ENCODE measurements at regions not wholly inside any gene's neighbourhood (a gene's known extent, or its start where the extent isn't known, plus 50 kb on each side); places are given as distances from the start of the nearest gene placed in this dataset.

DNA sequence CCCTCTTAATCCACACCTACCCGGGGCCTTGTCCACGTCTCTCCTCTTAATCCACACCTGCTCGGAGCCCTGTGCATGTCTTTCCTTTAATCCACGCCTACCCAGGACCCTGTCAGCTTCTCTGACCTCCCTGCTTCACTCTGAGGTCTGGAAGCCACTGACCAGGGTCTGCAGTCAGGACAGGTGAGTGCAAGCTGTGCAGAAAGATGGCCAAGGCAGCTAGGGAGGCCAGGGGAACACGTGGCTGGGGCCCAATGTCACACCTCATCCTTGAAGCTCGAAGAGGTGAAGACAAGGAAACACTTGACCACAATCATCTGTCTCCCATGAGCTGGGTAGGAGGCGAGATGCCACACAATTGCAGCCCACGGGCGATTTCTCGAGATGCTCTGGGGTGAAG, 1516.9 kb downstream of the BRD1 start:
- 61 to 68% (median 64%) methylated on average over 7 to 10 of the region's 10 CpGs for WGBS, 4 donors
- H3K9me3 ChIP-seq (replicated peaks in 1 of 3): no peaks in the 10 kb centered on the region
- peak in 1 of 7 donors; percentile 30 for DNase-seq

DNA sequence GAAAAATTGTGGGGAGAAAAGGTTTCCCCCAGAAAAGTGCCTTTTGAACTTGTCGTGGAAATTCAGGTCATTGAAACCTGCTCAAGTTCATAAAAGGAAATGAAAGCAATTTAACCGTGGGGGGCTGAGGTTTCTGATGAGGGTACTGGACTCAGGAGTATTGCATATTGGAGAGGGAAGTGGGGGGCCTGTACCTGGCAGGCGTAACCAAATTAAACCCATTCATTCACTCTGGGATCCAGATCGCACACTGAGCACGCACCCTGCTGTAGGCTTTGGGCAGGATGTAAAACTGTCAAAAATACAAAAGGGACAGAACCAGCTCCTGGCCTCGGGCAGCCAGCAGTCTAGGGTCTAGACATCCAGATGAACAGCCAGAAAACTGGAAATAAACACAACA, 1517.4 kb downstream of the BRD1 start:
- H3K27me3 ChIP-seq: no peaks in the 10 kb centered on the region
- WGBS, 4 donors: 50 to 65% (median 64%) methylated on average over 6 of the region's 6 CpGs
- H3K9me3 ChIP-seq (replicated peaks in 1 of 3): no peaks in the 10 kb centered on the region
- H3K4me1 ChIP-seq (replicated peaks in 1 of 2): no peaks in the 10 kb centered on the region
- H3K4me3 ChIP-seq: no peak overlapping the region
- no peak for DNase-seq
- no peaks in the 10 kb centered on the region for H3K36me3 ChIP-seq (replicated peaks in 1 of 2)
- no peak overlapping the region for H3K27ac ChIP-seq
- intact Hi-C loops (cut with DNase I): no loop called here
- TF ChIP-seq POLR2A (IDR thresholded peaks at IDR 0.05): no peak
- TF ChIP-seq, protein P1, sequence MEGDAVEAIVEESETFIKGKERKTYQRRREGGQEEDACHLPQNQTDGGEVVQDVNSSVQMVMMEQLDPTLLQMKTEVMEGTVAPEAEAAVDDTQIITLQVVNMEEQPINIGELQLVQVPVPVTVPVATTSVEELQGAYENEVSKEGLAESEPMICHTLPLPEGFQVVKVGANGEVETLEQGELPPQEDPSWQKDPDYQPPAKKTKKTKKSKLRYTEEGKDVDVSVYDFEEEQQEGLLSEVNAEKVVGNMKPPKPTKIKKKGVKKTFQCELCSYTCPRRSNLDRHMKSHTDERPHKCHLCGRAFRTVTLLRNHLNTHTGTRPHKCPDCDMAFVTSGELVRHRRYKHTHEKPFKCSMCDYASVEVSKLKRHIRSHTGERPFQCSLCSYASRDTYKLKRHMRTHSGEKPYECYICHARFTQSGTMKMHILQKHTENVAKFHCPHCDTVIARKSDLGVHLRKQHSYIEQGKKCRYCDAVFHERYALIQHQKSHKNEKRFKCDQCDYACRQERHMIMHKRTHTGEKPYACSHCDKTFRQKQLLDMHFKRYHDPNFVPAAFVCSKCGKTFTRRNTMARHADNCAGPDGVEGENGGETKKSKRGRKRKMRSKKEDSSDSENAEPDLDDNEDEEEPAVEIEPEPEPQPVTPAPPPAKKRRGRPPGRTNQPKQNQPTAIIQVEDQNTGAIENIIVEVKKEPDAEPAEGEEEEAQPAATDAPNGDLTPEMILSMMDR (IDR thresholded peaks at IDR 0.05): no peak

More for the DNA sequence above, 1516.9 kb downstream of the BRD1 start:
- no peaks in the 10 kb centered on the region for H3K27me3 ChIP-seq
- H3K4me3 ChIP-seq: no peak overlapping the region
- H3K27ac ChIP-seq: no peak overlapping the region
- intact Hi-C loops (cut with DNase I): no loop called here
- H3K4me1 ChIP-seq (replicated peaks in 1 of 2): no peaks in the 10 kb centered on the region
- H3K36me3 ChIP-seq (replicated peaks in 1 of 2): no peaks in the 10 kb centered on the region
- TF ChIP-seq, protein P1 (IDR thresholded peaks at IDR 0.05): no peak

DNA sequence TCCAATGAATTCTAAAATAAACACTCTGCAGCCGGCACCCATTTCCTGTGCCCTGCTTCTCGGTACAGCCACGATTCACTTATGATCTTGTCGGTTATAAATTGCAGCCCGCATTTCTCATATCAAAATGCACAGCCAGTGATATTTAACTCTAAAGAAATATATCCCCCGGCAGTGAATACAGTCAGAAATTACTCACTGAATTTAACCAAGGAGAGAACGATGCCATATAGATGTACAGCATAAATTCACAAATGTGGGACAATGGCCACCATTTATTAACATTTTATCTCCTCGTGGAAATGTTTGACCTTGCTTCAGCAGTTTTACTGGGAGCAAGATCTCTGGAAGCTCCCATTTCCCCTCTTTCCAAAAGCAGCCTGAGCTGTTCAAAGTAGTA, 1517.8 kb downstream of the BRD1 start:
- TF ChIP-seq, protein P1 (IDR thresholded peaks at IDR 0.05): no peak
- TF ChIP-seq POLR2A (IDR thresholded peaks at IDR 0.05): no peak
- intact Hi-C loops (cut with DNase I): no loop called here
- no peak for DNase-seq
- H3K4me1 ChIP-seq (replicated peaks in 1 of 2): no peaks in the 10 kb centered on the region
- no peaks in the 10 kb centered on the region for H3K9me3 ChIP-seq (replicated peaks in 1 of 3)
- H3K36me3 ChIP-seq (replicated peaks in 1 of 2): no peaks in the 10 kb centered on the region
- WGBS, 4 donors: 24 to 31% (median 29%) methylated on average over 8 of the region's 8 CpGs
- H3K27me3 ChIP-seq: no peaks in the 10 kb centered on the region
- no peak overlapping the region for H3K27ac ChIP-seq
- H3K4me3 ChIP-seq: no peak overlapping the region

DNA sequence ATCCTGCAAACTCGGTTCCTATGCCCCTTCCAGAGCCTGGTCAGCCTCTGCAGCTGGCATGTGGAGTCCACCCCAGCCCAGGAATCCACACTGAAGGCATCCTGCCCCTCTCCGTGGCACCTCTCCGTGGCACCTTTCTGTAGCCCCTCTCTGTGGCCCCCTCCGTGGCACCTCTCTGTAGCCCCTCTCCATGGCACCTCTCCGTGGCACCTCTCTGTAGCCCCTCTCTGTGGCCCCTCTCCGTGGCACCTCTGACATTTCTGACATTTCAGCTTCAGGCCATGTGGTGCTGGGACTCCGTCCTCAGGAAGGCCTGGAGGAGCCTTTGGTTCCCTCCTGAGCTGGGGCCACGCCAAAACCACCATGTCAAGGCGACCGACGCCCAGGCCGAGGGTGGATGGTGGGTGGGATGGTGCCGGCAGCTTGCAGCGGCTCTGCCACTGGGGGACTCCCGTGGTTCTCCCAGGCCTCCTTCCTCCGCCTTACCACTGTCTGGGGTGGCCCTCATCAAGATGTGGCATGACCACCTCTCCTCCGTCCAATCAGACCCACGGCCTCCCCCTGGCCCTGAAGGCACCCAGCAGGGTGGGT, 1518.5 kb downstream of the BRD1 start:
- Histone ChIP-seq H3K4me1 (replicated peaks in 1 of 2) (no peaks in the 10 kb centered on the region), H3K4me3 (no peak overlapping the region), H3K27me3 (no peaks in the 10 kb centered on the region), H3K9me3 (replicated peaks in 1 of 3) (no peaks in the 10 kb centered on the region), H3K27ac (no peak overlapping the region), H3K36me3 (replicated peaks in 1 of 2) (no peaks in the 10 kb centered on the region)
- intact Hi-C loops (cut with DNase I): no loop called here
- no peak for DNase-seq
- TF ChIP-seq POLR2A (IDR thresholded peaks at IDR 0.05): no peak
- TF ChIP-seq, protein P1 (IDR thresholded peaks at IDR 0.05): no peak
- 73 to 86% (median 79%) methylated on average over 14 to 18 of the region's 18 CpGs for WGBS, 4 donors

Data from adrenal gland (tissue), 9 donors.